ENCODE measurements at regions not wholly inside any gene's neighbourhood (a gene's known extent, or its start where the extent isn't known, plus 50 kb on each side); places are given as distances from the start of the nearest gene placed in this dataset.

- DNase-seq (ENCODE audit: low spot score): no peak
- no peak overlapping the region for H3K4me3 ChIP-seq
- no peak overlapping the region for H3K27ac ChIP-seq
- no peak for TF ChIP-seq CTCF (IDR thresholded peaks at IDR 0.05)
Observed at GRCh38 chr14:30251557-30252100, 307.3 kb upstream of the G2E3 start.

GRCh38 chr14:30252151-30252550, 306.8 kb upstream of the G2E3 start:
- no peak for DNase-seq (ENCODE audit: low spot score)
- TF ChIP-seq CTCF (IDR thresholded peaks at IDR 0.05): no peak
- Histone ChIP-seq H3K27ac (no peak overlapping the region), H3K4me3 (no peak overlapping the region)

GRCh38 chr14:30252783-30253674, 305.9 kb upstream of the G2E3 start:
- no peak for TF ChIP-seq CTCF (IDR thresholded peaks at IDR 0.05)
- Histone ChIP-seq H3K27ac (no peak overlapping the region), H3K4me3 (no peak overlapping the region)
- DNase-seq (ENCODE audit: low spot score): no peak

GRCh38 chr14:30256627-30257026, 302.3 kb upstream of the G2E3 start:
- Histone ChIP-seq H3K4me3 (no peak overlapping the region), H3K27ac (no peak overlapping the region)
- no peak for DNase-seq (ENCODE audit: low spot score)
- TF ChIP-seq CTCF (IDR thresholded peaks at IDR 0.05): no peak

GRCh38 chr14:30257946-30258661, 300.9 kb upstream of the G2E3 start:
- Histone ChIP-seq H3K27ac (no peak overlapping the region), H3K4me3 (no peak overlapping the region)
- no peak for DNase-seq (ENCODE audit: low spot score)
- TF ChIP-seq CTCF (IDR thresholded peaks at IDR 0.05): no peak

GRCh38 chr14:30260833-30261607, 297.9 kb upstream of the G2E3 start:
- Histone ChIP-seq H3K4me3 (no peak overlapping the region), H3K27ac (no peak overlapping the region)
- no peak for TF ChIP-seq CTCF (IDR thresholded peaks at IDR 0.05)
- no peak for DNase-seq (ENCODE audit: low spot score)
